ENCODE measurements at regions not wholly inside any gene's neighbourhood (a gene's known extent, or its start where the extent isn't known, plus 50 kb on each side); places are given as distances from the start of the nearest gene placed in this dataset.

DNA sequence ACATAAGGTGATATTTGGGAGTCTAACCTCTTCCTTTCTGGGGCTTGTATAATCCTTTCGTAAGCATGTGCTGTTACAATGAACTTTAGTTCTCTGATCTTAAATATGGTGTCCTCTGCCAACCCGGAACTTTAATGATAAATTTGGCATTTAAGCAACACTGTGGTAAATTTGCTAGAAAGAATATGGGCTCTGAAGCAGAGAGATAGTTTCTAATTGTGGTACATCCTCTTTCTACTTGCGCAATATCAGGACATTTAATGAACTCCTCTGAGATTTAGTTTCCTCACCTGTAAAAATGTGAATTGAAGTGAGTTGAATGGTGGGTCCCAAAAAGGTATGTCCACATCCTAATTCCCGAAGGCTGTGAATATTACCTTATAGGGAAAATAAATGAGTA lies 364.7 kb downstream of the CAAP1 start:
- ATAC-seq: no peak
- no peak overlapping the region for H3K4me3 ChIP-seq
- intact Hi-C loops (cut with DNase I): no loop called here
- H3K36me3 ChIP-seq (ENCODE audit: insufficient read depth in 1 of 2, low read depth in 1 of 2): no peaks in the 10 kb centered on the region
- no peaks in the 10 kb centered on the region for H3K9me3 ChIP-seq
- H3K27me3 ChIP-seq (ENCODE audit: insufficient read depth in 3 of 3, low read length in 2 of 3): no peaks in the 10 kb centered on the region
- H3K27ac ChIP-seq: no peak overlapping the region
- 91 to 93% (median 91%) methylated on average over 4 of the region's 4 CpGs for WGBS, 3 donors
- no peak for DNase-seq
- TF ChIP-seq, protein P1, sequence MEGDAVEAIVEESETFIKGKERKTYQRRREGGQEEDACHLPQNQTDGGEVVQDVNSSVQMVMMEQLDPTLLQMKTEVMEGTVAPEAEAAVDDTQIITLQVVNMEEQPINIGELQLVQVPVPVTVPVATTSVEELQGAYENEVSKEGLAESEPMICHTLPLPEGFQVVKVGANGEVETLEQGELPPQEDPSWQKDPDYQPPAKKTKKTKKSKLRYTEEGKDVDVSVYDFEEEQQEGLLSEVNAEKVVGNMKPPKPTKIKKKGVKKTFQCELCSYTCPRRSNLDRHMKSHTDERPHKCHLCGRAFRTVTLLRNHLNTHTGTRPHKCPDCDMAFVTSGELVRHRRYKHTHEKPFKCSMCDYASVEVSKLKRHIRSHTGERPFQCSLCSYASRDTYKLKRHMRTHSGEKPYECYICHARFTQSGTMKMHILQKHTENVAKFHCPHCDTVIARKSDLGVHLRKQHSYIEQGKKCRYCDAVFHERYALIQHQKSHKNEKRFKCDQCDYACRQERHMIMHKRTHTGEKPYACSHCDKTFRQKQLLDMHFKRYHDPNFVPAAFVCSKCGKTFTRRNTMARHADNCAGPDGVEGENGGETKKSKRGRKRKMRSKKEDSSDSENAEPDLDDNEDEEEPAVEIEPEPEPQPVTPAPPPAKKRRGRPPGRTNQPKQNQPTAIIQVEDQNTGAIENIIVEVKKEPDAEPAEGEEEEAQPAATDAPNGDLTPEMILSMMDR (IDR thresholded peaks at IDR 0.05): no peak
- H3K4me1 ChIP-seq: no peaks in the 10 kb centered on the region

GRCh38 chr9:26524267-26524666 lies 368.3 kb downstream of the CAAP1 start:
- intact Hi-C loops (cut with DNase I): no loop called here
- 14 to 23% (median 17%) methylated on average over 1 of the region's 1 CpG for WGBS, 3 donors
- TF ChIP-seq, protein P1 (IDR thresholded peaks at IDR 0.05): no peak

DNA sequence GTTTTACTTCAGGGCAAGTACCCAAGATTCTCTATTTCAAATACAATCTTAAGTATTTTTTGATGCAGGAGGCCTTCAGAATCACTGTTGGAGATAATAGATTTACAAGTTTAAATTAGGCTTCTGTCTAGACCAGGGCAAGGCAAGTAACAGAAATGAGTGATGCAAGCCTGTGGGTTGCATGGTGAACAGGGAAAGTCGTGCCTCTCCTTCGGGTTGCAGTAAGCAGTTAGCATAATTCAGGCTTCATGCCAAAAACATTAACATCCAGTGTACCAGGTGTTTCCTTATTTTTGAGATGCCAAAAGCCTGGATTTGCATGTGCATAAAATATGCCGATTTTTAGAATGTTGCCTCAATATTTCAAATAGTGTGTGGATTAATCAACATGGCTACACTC lies 369.0 kb downstream of the CAAP1 start:
- no peaks in the 10 kb centered on the region for H3K36me3 ChIP-seq (ENCODE audit: insufficient read depth in 1 of 2, low read depth in 1 of 2)
- WGBS, 3 donors: 21 to 47% (median 40%) methylated on average over 3 of the region's 3 CpGs
- DNase-seq (no peak), ATAC-seq (no peak)
- H3K9me3 ChIP-seq: no peaks in the 10 kb centered on the region
- H3K27me3 ChIP-seq (ENCODE audit: insufficient read depth in 3 of 3, low read length in 2 of 3): no peaks in the 10 kb centered on the region
- intact Hi-C loops (cut with DNase I): no loop called here
- TF ChIP-seq, protein P1 (IDR thresholded peaks at IDR 0.05): no peak
- no peaks in the 10 kb centered on the region for H3K4me1 ChIP-seq
- no peak overlapping the region for H3K27ac ChIP-seq
- H3K4me3 ChIP-seq: no peak overlapping the region

More at GRCh38 chr9:26524267-26524666, 368.3 kb downstream of the CAAP1 start:
- Histone ChIP-seq H3K4me1 (no peaks in the 10 kb centered on the region), H3K4me3 (no peak overlapping the region), H3K9me3 (no peaks in the 10 kb centered on the region), H3K27me3 (ENCODE audit: insufficient read depth in 3 of 3, low read length in 2 of 3) (no peaks in the 10 kb centered on the region), H3K36me3 (ENCODE audit: insufficient read depth in 1 of 2, low read depth in 1 of 2) (no peaks in the 10 kb centered on the region), H3K27ac (no peak overlapping the region)
- ATAC-seq: no peak
- no peak for DNase-seq

DNA sequence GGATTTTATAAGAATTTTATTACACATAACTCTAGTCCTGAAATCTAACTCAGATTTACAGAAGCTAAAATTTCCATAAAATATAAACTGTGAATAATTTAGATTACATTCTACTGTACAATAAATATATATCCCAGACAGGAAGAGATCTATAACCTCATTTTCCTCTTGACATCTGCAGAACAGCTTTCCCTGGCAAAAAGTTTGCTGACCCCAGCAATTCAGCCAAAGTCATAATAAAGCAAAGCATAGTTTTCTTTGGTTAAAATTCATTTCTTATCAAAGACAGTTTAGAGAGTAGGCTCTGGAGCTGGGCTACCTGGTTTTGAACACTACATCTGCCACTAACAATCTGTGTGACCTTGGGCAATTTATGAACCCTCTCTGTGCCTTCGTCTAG lies 372.5 kb downstream of the CAAP1 start:
- H3K27ac ChIP-seq: no peak overlapping the region
- intact Hi-C loops (cut with DNase I): no loop called here
- TF ChIP-seq, protein P1 (IDR thresholded peaks at IDR 0.05): no peak
- WGBS, 3 donors: 70 to 77% (median 71%) methylated on average over 1 of the region's 1 CpG
- H3K36me3 ChIP-seq (ENCODE audit: insufficient read depth in 1 of 2, low read depth in 1 of 2): no peaks in the 10 kb centered on the region
- no peak overlapping the region for H3K4me3 ChIP-seq
- DNase-seq: no peak
- no peaks in the 10 kb centered on the region for H3K9me3 ChIP-seq
- H3K4me1 ChIP-seq: no peaks in the 10 kb centered on the region
- ATAC-seq: no peak
- H3K27me3 ChIP-seq (ENCODE audit: insufficient read depth in 3 of 3, low read length in 2 of 3): no peaks in the 10 kb centered on the region

DNA sequence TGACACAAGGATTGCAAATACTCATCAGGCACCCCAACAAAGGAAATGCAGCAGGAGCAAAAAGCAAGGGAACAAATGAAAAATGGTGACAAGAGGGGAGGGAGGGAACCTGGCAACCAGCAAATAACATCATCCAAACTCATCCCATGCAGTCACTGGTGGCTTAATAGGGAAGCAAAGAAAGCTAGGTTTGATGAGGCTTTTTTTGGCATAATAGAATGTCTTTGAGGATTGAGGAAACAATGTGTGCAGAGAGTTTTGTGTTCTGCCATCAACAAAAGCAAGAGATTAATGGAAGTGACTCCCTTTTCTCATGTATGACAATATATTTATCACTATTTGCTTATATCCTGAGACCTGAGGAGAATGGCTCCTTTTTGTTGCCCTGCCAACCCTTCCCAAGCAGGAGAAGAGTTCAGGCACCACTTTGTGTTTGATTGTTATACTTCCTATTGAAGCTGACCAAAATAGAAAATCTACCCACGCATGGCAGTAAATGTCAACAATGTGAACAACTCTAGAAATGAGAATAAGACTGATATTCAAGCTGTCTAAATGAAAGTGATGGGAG lies 375.7 kb downstream of the CAAP1 start:
- Histone ChIP-seq H3K4me1 (no peaks in the 10 kb centered on the region), H3K9me3 (no peaks in the 10 kb centered on the region), H3K27me3 (ENCODE audit: insufficient read depth in 3 of 3, low read length in 2 of 3) (no peaks in the 10 kb centered on the region), H3K36me3 (ENCODE audit: insufficient read depth in 1 of 2, low read depth in 1 of 2) (no peaks in the 10 kb centered on the region), H3K4me3 (no peak overlapping the region), H3K27ac (no peak overlapping the region)
- 60 to 75% (median 66%) methylated on average over 1 of the region's 1 CpG for WGBS, 3 donors
- TF ChIP-seq, protein P1 (IDR thresholded peaks at IDR 0.05): no peak
- intact Hi-C loops (cut with DNase I): no loop called here
- DNase-seq (no peak), ATAC-seq (no peak)

Data from psoas muscle (tissue), 7 donors.